ENCODE measurements at regions not wholly inside any gene's neighbourhood (a gene's known extent, or its start where the extent isn't known, plus 50 kb on each side); places are given as distances from the start of the nearest gene placed in this dataset.

- WGBS, 5 donors, result 86 to 93% (median 91%) methylated on average over 4 of the region's 4 CpGs
These were observed 393.2 kb upstream of the ATXN7L3B start for GRCh38 chr12:74144396-74144795.

GRCh38 chr12:74145328-74145727 is 392.3 kb upstream of the ATXN7L3B start:
- 35 to 64% (median 42%) methylated on average over 1 of the region's 1 CpG for WGBS, 5 donors
- no peak for DNase-seq
- no peak overlapping the region for H3K27ac ChIP-seq

More at GRCh38 chr12:74144396-74144795, 393.2 kb upstream of the ATXN7L3B start:
- Histone ChIP-seq H3K27ac (no peak overlapping the region), H3K9me3 (no peaks in the 10 kb centered on the region), H3K27me3 (no peaks in the 10 kb centered on the region), H3K36me3 (no peaks in the 10 kb centered on the region), H3K4me1 (no peaks in the 10 kb centered on the region), H3K4me3 (no peak overlapping the region)
- TF ChIP-seq POLR2AphosphoS5 (IDR thresholded peaks at IDR 0.05) (no peak), CTCF (IDR thresholded peaks at IDR 0.05) (no peak), POLR2A (IDR thresholded peaks at IDR 0.05) (no peak), EP300 (IDR thresholded peaks at IDR 0.05) (no peak)
- no peak for DNase-seq
- intact Hi-C loops (cut with DNase I; ENCODE audit: low total_unique reads), result no loop called here

GRCh38 chr12:74148849-74149248 is 388.8 kb upstream of the ATXN7L3B start:
- 50 to 74% (median 68%) methylated on average over 2 of the region's 2 CpGs for WGBS, 5 donors
- Histone ChIP-seq H3K36me3 (no peaks in the 10 kb centered on the region), H3K27ac (no peak overlapping the region), H3K27me3 (no peaks in the 10 kb centered on the region), H3K4me1 (no peaks in the 10 kb centered on the region), H3K4me3 (no peak overlapping the region), H3K9me3 (no peaks in the 10 kb centered on the region)
- TF ChIP-seq POLR2AphosphoS5 (IDR thresholded peaks at IDR 0.05), result no peak
- DNase-seq, result no peak
- intact Hi-C loops (cut with DNase I; ENCODE audit: low total_unique reads), result no loop called here

More at GRCh38 chr12:74145328-74145727, 392.3 kb upstream of the ATXN7L3B start:
- intact Hi-C loops (cut with DNase I; ENCODE audit: low total_unique reads), result no loop called here
- TF ChIP-seq POLR2A (IDR thresholded peaks at IDR 0.05) (no peak), CTCF (IDR thresholded peaks at IDR 0.05) (no peak), POLR2AphosphoS5 (IDR thresholded peaks at IDR 0.05) (no peak), EP300 (IDR thresholded peaks at IDR 0.05) (no peak)
- no peaks in the 10 kb centered on the region for H3K27me3 ChIP-seq
- H3K9me3 ChIP-seq, result no peaks in the 10 kb centered on the region
- H3K36me3 ChIP-seq, result no peaks in the 10 kb centered on the region
- H3K4me1 ChIP-seq, result no peaks in the 10 kb centered on the region
- no peak overlapping the region for H3K4me3 ChIP-seq

DNA sequence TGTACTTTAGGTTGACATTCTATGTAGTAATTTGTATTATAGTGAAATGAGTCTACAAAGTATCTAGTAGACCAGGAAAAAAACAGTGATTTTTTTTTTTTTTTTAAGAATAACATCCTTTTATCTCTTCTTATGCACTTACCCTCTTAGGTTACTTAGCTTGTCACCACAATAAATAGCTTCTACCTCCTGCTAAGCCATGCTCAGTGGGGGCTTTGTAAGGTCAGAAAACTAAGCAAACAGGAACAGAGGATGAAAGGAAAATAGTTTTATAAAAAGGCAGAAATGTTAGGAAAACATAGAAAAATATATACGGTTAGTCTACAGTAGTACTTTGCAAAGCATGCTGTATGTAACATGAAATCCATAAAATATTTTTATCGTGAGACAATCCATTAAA is 385.3 kb upstream of the ATXN7L3B start:
- H3K4me1 ChIP-seq, result no peaks in the 10 kb centered on the region
- H3K27ac ChIP-seq, result no peak overlapping the region
- no peak overlapping the region for H3K4me3 ChIP-seq
- no peak for TF ChIP-seq EP300 (IDR thresholded peaks at IDR 0.05)
- TF ChIP-seq POLR2AphosphoS5 (IDR thresholded peaks at IDR 0.05), result no peak
- no peak for TF ChIP-seq POLR2A (IDR thresholded peaks at IDR 0.05)
- no peak for TF ChIP-seq CTCF (IDR thresholded peaks at IDR 0.05)
- H3K36me3 ChIP-seq, result no peaks in the 10 kb centered on the region
- no peak for DNase-seq
- intact Hi-C loops (cut with DNase I; ENCODE audit: low total_unique reads), result no loop called here
- no peaks in the 10 kb centered on the region for H3K27me3 ChIP-seq
- no peaks in the 10 kb centered on the region for H3K9me3 ChIP-seq
- 24 to 41% (median 27%) methylated on average over 2 of the region's 2 CpGs for WGBS, 5 donors

- no peaks in the 10 kb centered on the region for H3K27me3 ChIP-seq
- H3K4me1 ChIP-seq, result no peaks in the 10 kb centered on the region
- H3K4me3 ChIP-seq, result no peak overlapping the region
- no peaks in the 10 kb centered on the region for H3K36me3 ChIP-seq
- no peak overlapping the region for H3K27ac ChIP-seq
- intact Hi-C loops (cut with DNase I; ENCODE audit: low total_unique reads), result no loop called here
- no peak for DNase-seq
- 79 to 92% (median 86%) methylated on average over 2 of the region's 2 CpGs for WGBS, 5 donors
- peaks cover 0 to 10% (median 4%) of the 10 kb centered on the region in 4 donors for H3K9me3 ChIP-seq
- no peak for TF ChIP-seq POLR2AphosphoS5 (IDR thresholded peaks at IDR 0.05)
- no peak for TF ChIP-seq CTCF (IDR thresholded peaks at IDR 0.05)
- no peak for TF ChIP-seq POLR2A (IDR thresholded peaks at IDR 0.05)
These were observed 371.5 kb upstream of the ATXN7L3B start for GRCh38 chr12:74166096-74166495.
